Endodermal cell (in vitro differentiated cells): ENCODE measurements at regions not wholly inside any gene's neighbourhood (a gene's known extent, or its start where the extent isn't known, plus 50 kb on each side); places are given as distances from the start of the nearest gene placed in this dataset.
"Not testable (repeated sequence)": the region's sequence is repeated elsewhere in the genome, so short reads cannot be mapped to it uniquely, and the experiment has no call there.

ENCODE experiments used
- DNase-seq: peaks from one replicate; pipeline ENCODE4 v3.0.0-alpha.2; 2017
- H3K27ac ChIP-seq: 2 replicates; pipeline ENCODE4 v1.5.1; 2013; ENCODE audit warnings: mild to moderate bottlenecking, low read depth, low read length, moderate library complexity
- H3K27me3 ChIP-seq: 2 replicates; pipeline ENCODE4 v1.6.1; 2013; ENCODE audit warnings: mild to moderate bottlenecking, low read length, moderate library complexity; ENCODE audit not compliant: insufficient read depth, control insufficient read depth, poor library complexity, severe bottlenecking
- H3K36me3 ChIP-seq: 2 replicates; pipeline ENCODE4 v1.7.0; 2013; ENCODE audit warnings: mild to moderate bottlenecking, low read length, moderate library complexity; ENCODE audit not compliant: control insufficient read depth, insufficient read depth
- H3K4me1 ChIP-seq: one replicate; pipeline ENCODE4 v1.7.0; 2013; ENCODE audit warnings: low read length; ENCODE audit not compliant: control insufficient read depth, insufficient read depth
- H3K4me3 ChIP-seq: 2 replicates; pipeline ENCODE4 v1.5.1; 2013; ENCODE audit warnings: mild to moderate bottlenecking, low read length, moderate library complexity
- H3K9ac ChIP-seq: 2 replicates; pipeline ENCODE4 v1.6.1; 2013; ENCODE audit warnings: mild to moderate bottlenecking, low read length, moderate library complexity; ENCODE audit not compliant: poor library complexity, severe bottlenecking; ENCODE audit errors: extremely low read depth
- H3K9me3 ChIP-seq: 2 replicates; pipeline ENCODE4 v1.6.1; 2013; ENCODE audit warnings: mild to moderate bottlenecking, low read length, moderate library complexity; ENCODE audit not compliant: control insufficient read depth
- H3K27ac Mint-ChIP-seq: 2 replicates; pipeline ENCODE4 v1.8.0; 2020; ENCODE audit warnings: mixed read lengths
- H3K27me3 Mint-ChIP-seq: 2 replicates; pipeline ENCODE4 v1.8.0; 2021; ENCODE audit warnings: mild to moderate bottlenecking, mixed read lengths; ENCODE audit not compliant: insufficient read depth
- H3K36me3 Mint-ChIP-seq: 2 replicates; pipeline ENCODE4 v1.8.0; 2020; ENCODE audit warnings: low read depth, mixed read lengths
- H3K4me1 Mint-ChIP-seq: 2 replicates; pipeline ENCODE4 v1.8.0; 2020; ENCODE audit warnings: mixed read lengths
- H3K4me3 Mint-ChIP-seq: 2 replicates; pipeline ENCODE4 v1.8.0; 2020; ENCODE audit warnings: mild to moderate bottlenecking, moderate library complexity, mixed read lengths
- H3K9me3 Mint-ChIP-seq: 2 replicates; pipeline ENCODE4 v1.8.0; 2020; ENCODE audit warnings: mild to moderate bottlenecking, mixed read lengths
- WGBS, 2 experiments: methylation state at CpG; one replicate each; pipeline versions ENCODE4 v1.1.5 to v1.1.7; 2013; ENCODE audit warnings: missing lambda C conversion rate in 2 of 2, mixed read lengths in 1 of 2; ENCODE audit not compliant: insufficient coverage in 1 of 2, insufficient read length in 1 of 2; 5-methylcytosine and 5-hydroxymethylcytosine counted together

- H3K27ac ChIP-seq, H3K36me3 Mint-ChIP-seq, H3K9ac ChIP-seq, H3K4me1 ChIP-seq, H3K27ac Mint-ChIP-seq, H3K36me3 ChIP-seq, H3K9me3 ChIP-seq, H3K27me3 Mint-ChIP-seq, H3K27me3 ChIP-seq, H3K4me1 Mint-ChIP-seq, H3K9me3 Mint-ChIP-seq, H3K4me3 Mint-ChIP-seq, H3K4me3 ChIP-seq: not testable (repeated sequence)
- 51% methylated on average over 6 of the region's 9 CpGs; no CpG with 5 or more reads in 1 of the 2 experiments for WGBS, 2 experiments
- DNase-seq = peak; percentile 63
These were observed 119.7 kb downstream of the NPIPA8 start for GRCh38 chr16:18216814-18217213.

GRCh38 chr16:18213810-18214209 lies 122.7 kb downstream of the NPIPA8 start:
- H3K27me3 ChIP-seq, H3K4me1 Mint-ChIP-seq, H3K4me1 ChIP-seq, H3K4me3 Mint-ChIP-seq, H3K4me3 ChIP-seq, H3K27ac Mint-ChIP-seq, H3K36me3 ChIP-seq, H3K9ac ChIP-seq, H3K36me3 Mint-ChIP-seq, H3K9me3 Mint-ChIP-seq, H3K27me3 Mint-ChIP-seq, H3K27ac ChIP-seq, H3K9me3 ChIP-seq: not testable (repeated sequence)
- WGBS, 2 experiments = 92 to 100% methylated on average over 1 to 4 of the region's 4 CpGs
- peak; percentile 31 for DNase-seq

GRCh38 chr16:18211505-18211904 lies 125.0 kb downstream of the NPIPA8 start:
- not testable (repeated sequence) for H3K27me3 Mint-ChIP-seq, H3K9ac ChIP-seq, H3K36me3 Mint-ChIP-seq, H3K27ac ChIP-seq, H3K36me3 ChIP-seq, H3K4me1 ChIP-seq, H3K4me3 Mint-ChIP-seq, H3K4me1 Mint-ChIP-seq, H3K4me3 ChIP-seq, H3K9me3 ChIP-seq, H3K27me3 ChIP-seq, H3K9me3 Mint-ChIP-seq, DNase-seq, H3K27ac Mint-ChIP-seq
- 100% methylated on average over 2 of the region's 4 CpGs; no CpG with 5 or more reads in 1 of the 2 experiments for WGBS, 2 experiments

GRCh38 chr16:18204786-18205185 lies 131.8 kb downstream of the NPIPA8 start:
- not testable (repeated sequence) for H3K4me3 ChIP-seq, H3K9me3 ChIP-seq, H3K4me1 Mint-ChIP-seq, H3K9me3 Mint-ChIP-seq, H3K36me3 Mint-ChIP-seq, H3K36me3 ChIP-seq, DNase-seq, H3K27ac Mint-ChIP-seq, H3K27me3 Mint-ChIP-seq, H3K27me3 ChIP-seq, H3K4me1 ChIP-seq, H3K27ac ChIP-seq, H3K4me3 Mint-ChIP-seq, H3K9ac ChIP-seq
- no CpG with 5 or more reads among the region's 1 CpG for WGBS, 2 experiments

- H3K27me3 Mint-ChIP-seq, H3K36me3 ChIP-seq, H3K27me3 ChIP-seq, DNase-seq, H3K9me3 ChIP-seq, H3K36me3 Mint-ChIP-seq, H3K9me3 Mint-ChIP-seq, H3K4me1 Mint-ChIP-seq, H3K4me3 ChIP-seq, H3K4me3 Mint-ChIP-seq, H3K27ac Mint-ChIP-seq, H3K4me1 ChIP-seq, H3K9ac ChIP-seq, H3K27ac ChIP-seq: not testable (repeated sequence)
- no CpG with 5 or more reads among the region's 3 CpGs for WGBS, 2 experiments
These were observed 132.2 kb downstream of the NPIPA8 start for GRCh38 chr16:18204309-18204708.

GRCh38 chr16:18201511-18201910 lies 135.0 kb downstream of the NPIPA8 start:
- not testable (repeated sequence) for H3K27ac Mint-ChIP-seq, H3K9me3 ChIP-seq, H3K9me3 Mint-ChIP-seq, H3K36me3 Mint-ChIP-seq, H3K36me3 ChIP-seq, H3K4me1 Mint-ChIP-seq, H3K27me3 Mint-ChIP-seq, H3K4me3 ChIP-seq, H3K4me1 ChIP-seq, H3K9ac ChIP-seq, H3K4me3 Mint-ChIP-seq, H3K27ac ChIP-seq, H3K27me3 ChIP-seq, DNase-seq
- 75% methylated on average over 1 of the region's 3 CpGs; no CpG with 5 or more reads in 1 of the 2 experiments for WGBS, 2 experiments

- H3K27me3 Mint-ChIP-seq, H3K9me3 Mint-ChIP-seq, H3K27ac ChIP-seq, H3K36me3 ChIP-seq, H3K36me3 Mint-ChIP-seq, H3K27ac Mint-ChIP-seq, H3K9me3 ChIP-seq, H3K4me1 Mint-ChIP-seq, H3K27me3 ChIP-seq, H3K4me1 ChIP-seq, H3K4me3 ChIP-seq, H3K9ac ChIP-seq, DNase-seq, H3K4me3 Mint-ChIP-seq: not testable (repeated sequence)
- 100% methylated on average over 1 of the region's 2 CpGs; no CpG with 5 or more reads in 1 of the 2 experiments for WGBS, 2 experiments
These were observed 144.1 kb downstream of the NPIPA8 start for GRCh38 chr16:18192389-18192788.
